ENCODE measurements at regions not wholly inside any gene's neighbourhood (a gene's known extent, or its start where the extent isn't known, plus 50 kb on each side); places are given as distances from the start of the nearest gene placed in this dataset.
"Not testable (repeated sequence)": the region's sequence is repeated elsewhere in the genome, so short reads cannot be mapped to it uniquely, and the experiment has no call there.

DNA sequence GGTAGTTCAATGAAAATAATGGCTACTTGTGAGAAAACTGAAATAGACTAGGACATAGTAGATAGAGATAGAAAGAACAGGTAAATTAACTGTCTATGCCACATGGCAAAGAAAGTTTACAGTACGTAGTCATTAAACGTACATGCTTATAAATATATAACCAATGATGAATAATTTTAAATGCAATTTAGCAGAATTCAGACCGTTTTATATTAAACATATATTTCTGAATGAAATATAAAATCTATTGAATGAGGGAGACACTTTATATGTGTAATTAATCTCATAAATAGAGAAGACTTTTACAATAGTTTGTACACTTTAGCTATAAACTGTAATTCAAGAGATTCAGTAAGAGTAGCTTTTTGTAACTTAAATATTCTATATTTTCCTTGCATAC, 124.4 kb upstream of the VPREB1 start:
- DNase-seq (ENCODE audit: low spot score), result no peak

DNA sequence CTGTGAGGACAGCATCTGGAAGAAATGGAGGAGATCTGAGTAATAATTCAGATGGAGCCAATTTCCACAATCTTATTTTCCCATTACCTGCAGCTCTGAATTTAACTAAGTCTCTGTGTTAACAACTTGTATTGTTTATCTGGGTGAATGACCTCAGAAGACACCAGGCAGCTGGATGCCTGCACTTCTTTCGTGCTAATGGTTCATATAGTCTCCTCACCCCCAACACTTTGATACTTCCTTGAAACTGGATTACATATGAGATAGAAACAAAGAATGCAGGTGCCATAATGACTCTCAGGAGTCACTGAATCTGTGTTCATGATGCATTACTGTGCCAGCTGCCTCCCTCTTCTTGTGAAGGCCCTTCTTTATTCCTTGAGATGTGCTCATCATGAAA, 125.6 kb upstream of the VPREB1 start:
- no peak for DNase-seq (ENCODE audit: low spot score)

DNA sequence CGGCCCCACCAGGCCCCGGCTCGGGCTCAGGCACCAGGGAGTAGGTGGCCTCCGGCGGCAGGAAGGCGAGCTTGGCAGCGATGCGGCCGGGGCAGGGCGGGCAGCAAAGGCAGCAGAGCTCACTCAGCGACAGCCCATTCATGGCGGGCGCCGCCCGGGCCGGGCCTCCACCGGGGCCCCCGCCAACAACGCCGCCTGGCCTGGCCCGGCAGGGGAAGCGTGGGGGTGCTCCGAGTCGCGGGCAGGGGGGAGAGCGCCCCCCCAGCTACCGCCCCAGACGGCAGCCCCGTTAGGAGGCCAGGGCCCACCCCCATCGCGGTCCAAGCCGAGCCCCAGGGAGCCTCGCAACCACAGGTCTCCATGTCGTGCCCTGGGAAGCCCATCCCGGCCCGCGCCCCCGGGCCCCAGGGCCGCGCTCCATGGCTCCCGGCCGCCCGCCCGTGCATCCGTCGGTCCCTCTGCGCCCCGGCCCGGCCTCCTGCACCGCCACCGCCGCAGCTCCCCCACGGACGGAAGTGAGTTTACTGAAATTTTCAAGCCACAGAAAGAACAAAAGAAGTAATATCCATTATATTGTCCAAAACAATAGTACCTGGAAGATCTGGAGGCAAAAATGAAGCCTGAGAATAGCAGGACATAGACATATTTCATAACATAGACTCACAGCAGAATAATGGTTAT, 126.6 kb upstream of the VPREB1 start:
- not testable (repeated sequence) for DNase-seq (ENCODE audit: low spot score)

DNA sequence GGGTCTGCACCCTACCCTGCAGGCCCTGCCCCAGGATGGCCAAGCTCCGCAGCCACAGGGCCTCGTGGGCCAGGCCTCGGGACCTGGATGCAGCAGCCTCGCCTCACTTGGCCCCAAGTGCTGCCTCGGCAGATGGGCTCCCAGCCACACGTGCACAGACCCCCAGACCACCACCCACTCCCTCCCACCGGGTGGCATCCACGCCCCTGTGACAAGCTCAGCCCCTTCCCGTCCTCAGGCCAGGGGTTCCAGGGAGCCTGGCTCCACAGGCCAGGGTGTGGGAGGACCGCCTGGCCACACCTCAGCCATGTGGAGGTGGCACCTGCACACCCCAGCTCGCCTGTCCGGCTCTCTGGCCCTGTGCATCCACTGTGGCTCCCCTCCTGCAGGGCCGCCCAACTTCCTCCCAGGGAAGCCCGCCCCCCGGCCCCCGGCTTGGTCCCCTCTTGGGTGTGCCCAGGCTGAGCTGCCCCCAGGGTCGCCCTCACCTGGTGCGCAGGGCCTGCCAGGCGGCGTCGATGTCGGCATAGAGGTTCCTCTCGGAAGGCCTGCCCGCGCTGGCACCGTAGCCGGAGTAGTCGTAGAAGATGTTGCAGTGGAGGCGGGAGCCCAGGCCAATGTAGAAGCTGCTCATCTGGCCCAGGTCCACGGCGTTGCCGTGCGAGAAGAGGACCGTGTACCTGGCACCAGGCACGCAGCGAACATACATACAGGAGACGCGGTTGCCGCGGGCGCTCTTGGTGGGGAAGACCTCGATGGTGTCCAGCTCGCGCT, 127.4 kb upstream of the VPREB1 start:
- DNase-seq (ENCODE audit: low spot score), result not testable (repeated sequence)

DNA sequence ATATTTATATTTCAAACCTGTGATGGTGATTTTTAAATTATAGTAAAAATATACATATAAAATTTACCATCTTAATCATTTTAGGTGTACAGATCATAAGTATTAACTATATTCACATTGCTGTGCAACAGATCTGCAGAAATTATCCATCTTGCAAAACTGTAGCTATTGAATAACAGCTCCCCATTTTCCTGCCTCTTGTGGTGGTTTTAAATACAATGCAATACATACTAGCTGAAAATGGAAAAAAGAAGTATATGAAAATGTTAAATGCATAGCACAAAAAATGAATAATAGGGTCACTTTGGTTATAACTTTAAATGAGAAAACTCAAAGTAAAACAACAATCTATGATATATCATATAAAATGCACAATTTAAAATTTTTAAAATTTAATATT, 130.9 kb upstream of the VPREB1 start:
- no peak for DNase-seq (ENCODE audit: low spot score)

DNA sequence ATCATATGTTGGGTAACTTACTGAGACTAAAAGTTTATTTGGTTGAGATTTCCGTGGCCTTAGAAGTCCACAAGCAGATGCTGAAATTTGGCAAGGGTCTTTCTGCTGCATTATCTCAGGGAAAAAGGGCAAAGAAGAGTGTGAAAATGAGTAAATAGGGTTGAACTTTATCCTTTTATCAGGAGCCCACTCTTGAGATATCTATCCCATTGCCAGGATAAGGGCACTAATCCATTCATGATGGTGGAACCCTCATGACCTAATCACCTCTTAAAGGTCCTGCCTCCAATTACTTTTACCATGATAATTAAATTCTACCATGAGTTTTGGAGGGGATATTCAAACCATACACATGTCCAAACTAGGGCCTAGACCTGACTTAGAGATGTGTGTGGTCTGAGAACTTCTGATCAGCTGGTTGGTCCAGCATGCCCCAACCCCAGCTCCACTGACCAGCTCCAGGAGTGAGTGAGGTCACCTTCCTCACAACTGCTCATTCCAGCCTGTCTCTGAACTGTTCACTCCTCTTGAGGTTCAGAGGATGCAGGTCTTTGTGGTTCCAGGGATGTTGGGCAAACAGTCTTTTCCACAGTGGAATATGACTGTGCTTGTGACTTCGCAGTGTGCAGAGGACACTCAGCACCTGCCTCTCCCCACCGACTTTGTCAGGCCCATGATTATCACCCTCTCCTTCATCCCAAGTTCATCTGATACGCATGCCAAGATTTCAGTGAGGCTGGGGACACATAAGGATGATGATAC, 130.1 kb upstream of the TOP3B start:
- DNase-seq (ENCODE audit: low spot score), result no peak

DNA sequence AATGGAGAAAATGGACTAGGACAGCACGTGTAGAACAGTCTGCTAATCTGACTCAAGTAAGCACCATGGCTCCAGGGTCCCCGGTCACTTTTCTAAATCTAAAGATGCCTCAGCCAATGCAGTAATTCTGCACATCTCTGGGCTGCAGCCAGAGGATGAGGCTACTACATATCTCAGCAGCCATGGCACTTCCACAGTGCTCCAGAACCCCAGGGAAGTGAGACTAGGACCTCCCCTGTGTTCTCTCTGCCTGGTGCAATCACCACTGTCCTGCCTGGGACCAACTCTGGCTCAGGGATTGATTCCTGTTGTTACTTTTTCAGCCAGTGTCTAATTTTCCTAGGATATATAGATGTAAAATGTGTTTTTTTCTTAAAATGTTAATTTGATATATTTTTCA, 129.4 kb upstream of the TOP3B start:
- no peak for DNase-seq (ENCODE audit: low spot score)

DNA sequence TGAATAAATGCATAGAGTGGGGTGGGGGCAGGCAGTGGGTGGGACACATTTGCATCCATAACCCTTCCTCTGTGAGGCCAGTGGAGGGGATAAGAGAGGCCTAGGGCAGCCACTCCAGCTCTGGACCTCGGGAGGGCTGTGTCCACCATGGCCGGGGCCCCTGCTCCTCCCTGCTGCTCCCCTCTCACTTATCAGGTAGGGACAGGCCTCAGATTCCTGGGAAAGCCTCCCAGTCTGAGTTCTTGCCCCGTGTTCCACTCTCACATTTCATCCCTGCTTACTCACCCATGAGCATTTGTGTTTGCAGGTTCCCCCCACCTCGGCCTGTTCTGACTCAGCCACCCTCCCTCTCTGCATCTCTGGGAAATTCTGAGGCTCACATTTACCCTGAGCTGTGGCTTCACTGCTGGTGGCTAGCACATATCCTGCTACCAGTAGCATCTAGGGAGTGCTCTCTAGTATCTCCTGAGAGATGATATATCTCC, 128.7 kb upstream of the TOP3B start:
- no peak for DNase-seq (ENCODE audit: low spot score)

DNA sequence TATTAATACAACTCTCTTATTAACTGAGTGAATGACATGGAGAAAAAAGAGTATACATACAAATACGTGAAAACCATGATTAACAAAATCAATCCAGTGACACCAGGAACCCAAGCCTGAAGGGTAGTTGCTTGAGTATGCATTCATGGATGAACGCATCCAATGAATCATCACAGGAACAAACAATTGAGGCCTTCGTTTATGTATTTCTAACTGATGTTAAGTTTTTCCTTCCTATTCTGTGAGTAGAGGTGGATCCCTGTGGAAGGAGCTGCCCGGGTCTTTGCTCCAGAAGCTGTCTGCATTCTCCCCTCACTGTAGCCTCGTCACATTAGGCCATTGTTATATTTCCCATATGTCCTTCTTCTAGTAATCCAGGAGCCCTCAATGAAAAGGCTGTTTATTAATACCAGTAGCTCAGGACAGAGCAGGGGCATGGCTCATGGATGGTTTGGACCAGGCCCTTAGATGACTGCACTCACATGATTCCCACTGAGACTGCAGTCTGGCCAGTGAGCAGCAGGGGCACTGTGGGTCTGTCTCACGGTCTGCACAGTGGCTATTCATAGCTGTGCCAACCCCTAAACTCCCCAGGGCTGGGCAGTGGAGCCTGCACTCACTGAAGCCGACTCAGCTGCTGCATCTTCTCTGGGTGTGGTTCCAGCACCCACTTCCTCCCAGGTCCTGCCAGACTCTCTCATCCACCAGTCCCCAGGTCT, 128.1 kb upstream of the TOP3B start:
- peak; percentile 3 for DNase-seq (ENCODE audit: low spot score)

DNA sequence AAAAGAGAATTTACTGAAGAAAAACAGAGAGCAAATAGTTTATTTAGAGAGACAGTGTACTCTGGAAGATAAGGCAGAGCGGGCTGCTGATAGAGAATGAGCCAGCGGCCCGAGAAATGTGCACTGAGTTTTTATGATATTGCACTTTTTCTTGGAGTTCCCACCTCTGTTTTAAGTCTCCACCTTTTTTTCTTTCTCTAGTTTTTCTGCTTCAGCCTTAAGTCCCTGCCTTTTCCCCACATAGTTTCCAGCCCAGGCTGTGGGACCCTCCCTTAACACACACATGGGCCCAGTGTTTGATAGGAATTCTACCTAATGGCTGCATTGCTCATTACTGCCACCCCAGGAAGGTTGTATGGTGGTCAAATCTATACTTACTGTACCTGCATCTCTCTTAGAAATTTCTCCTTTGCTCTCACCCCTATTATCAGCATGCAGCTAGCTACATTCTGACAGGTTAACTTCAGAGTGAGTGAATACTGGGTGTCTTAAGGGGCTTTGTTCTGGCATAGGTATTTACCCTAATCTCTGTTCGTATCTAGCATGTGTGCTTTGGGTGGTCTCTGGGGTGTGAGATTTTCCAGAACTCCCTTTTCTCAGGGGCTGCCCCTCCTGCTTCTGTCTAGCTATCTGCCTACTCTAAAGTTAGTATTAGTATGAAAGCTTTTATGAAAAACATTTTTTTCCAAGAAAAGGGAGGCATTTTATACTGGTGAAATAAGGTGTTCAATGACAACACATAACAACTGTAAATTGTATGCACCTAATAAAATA, 127.3 kb upstream of the TOP3B start:
- DNase-seq (ENCODE audit: low spot score), result no peak

DNA sequence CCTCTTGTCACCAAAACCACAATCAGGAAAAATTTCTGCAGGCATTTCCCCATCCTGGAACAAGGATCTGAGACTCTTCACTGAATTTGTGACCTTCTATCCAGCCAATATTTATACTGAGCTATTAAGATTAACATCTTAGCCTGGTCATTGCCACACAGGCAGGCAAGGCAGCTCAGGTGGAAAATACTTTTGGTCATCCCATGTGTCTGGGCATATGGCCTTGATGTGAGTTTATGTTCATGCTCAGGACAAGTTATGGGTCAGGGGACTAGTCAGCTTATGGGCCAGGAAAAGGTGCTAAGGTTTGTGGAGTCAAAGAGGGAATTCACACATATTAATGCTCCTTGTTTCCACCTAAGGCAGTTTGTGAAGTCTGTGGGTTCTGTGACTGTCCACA, 124.3 kb upstream of the TOP3B start:
- DNase-seq (ENCODE audit: low spot score), result no peak

DNA sequence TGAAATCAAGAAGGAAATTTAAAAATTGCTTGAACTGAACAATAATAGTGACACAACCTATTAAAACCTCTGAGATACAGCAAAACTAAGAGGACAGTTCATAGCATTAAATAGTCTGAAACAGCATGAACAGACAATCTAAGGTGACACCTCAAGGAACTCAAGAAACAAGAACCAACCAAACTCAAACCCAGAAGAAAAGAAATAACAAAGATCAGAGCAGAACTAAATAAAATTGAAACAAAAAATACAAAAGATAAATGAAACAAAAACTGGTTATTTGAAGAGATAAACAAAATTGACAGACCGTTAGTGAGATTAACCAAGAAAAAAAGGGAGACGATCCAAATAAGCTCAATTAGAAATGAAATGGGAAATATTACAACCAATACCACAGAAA, 122.8 kb upstream of the TOP3B start:
- DNase-seq (ENCODE audit: low spot score), result no peak

DNA sequence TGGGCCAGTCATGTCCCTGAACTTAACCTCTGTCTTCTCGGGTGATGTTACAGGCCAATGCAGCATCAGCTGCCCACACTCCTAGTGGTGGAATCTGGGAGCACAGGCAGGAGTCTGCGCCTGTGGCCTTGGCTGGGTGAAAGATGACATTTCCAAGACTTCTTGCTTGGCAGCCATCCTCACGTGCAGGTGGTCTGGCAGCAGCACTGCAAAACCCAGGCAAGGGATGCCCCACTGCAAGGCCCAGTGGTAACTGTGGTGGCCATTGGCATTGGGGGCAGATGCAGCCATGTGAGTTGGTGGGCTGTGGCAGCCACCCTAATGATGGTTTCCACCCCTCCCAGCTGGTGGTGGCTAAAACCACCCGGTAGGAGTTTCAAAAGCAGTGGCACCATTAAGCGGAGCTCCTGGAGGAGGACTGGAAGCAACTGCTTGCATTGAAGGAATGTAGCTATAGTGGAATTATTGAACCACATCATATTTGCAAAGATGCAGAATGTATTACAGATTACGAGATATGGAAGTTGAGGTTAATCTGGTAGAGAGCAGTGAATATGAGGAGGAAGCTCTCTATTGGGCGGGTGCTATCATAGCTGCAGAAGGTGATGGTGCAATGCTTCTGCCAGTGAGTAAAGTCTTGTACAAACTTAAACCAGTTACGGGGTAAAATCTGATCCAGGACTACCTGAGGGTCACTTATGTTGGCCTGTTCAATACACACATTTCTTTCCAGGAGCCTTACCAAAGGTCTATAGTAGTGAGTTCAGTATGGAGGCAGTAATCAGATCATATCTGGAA, 120.7 kb upstream of the TOP3B start:
- DNase-seq (ENCODE audit: low spot score), result no peak

DNA sequence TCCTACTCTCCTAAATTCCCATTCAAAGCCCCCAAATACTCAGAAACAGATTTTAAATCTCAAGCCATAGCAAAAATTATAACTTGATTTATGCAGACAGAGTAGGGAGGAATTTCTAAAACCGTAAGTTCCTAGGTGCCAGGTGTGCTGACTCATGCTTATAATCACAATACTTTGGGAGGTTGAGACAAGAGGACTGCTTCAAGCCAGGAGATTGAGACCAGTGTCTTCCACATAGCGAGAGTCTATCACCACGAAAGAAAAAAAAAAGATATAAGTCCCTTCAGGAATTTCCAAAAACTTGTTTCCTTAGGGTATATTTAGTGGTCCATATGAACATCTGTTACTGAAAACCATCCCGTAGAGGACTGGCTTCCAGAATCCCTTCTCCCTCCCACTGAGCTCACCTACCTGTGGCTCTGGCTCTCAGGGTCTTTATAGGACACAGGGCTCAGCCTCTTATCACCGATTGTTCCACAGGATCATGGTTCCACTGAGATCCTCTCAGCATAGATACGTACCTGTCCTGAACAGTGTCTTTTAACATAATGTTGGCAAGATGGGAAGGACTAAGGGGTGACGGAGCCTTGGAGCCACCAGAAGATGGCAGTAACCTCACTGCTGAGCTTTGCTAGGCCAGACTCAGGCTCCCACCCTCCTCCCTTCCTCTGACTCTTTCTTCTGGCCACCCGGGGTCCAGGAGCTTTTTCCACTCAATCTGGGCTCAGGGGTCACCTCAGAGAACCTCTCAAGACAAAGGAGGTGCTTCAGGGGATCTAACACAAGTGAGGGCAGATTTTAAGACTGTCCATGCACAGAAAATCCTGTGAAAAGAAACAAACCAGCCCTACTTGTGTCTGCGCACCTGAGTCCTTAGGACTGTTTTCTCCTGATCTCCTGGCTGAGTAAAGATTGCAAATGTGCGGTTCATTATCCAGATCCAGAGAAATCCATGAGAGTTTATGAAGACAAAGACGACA, 117.5 kb upstream of the TOP3B start:
- DNase-seq (ENCODE audit: low spot score), result no peak

DNA sequence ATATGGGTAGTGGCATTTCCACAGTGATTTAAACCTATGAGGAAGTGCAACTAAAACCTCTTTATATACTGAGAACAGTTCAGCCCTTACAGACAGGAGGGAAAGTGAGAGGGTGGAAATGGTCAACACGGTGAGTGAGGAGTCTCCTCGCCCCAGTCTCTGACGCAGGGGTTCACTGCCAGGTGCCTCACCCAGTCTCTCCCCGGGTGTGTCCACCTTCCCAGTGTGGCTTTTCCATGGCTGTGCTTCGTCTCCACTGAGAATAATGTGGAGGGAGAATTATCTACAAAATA, 116.6 kb upstream of the TOP3B start:
- DNase-seq (ENCODE audit: low spot score), result no peak

DNA sequence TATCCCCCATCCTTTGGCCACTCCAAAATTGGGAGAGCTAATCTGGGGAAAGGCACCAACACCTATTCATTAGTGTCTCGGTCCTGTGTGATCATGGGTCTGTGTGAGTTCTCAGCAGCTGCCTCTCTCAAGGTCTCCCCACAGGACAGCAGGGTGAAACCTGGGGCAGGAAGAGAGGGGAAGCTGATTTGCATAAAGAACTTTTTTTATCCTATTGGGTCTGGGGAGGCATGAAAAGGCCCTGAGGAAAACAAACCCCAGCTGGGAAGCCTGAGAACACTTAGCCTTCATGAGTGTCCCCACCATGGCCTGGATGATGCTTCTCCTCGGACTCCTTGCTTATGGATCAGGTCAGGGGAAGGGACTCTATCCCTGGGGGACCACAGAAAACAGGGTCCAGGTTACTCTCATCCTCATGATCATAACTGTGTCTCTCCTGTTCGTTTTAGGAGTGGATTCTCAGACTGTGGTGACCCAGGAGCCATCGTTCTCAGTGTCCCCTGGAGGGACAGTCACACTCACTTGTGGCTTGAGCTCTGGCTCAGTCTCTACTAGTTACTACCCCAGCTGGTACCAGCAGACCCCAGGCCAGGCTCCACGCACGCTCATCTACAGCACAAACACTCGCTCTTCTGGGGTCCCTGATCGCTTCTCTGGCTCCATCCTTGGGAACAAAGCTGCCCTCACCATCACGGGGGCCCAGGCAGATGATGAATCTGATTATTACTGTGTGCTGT, 116.0 kb upstream of the TOP3B start:
- DNase-seq (ENCODE audit: low spot score), result no peak

DNA sequence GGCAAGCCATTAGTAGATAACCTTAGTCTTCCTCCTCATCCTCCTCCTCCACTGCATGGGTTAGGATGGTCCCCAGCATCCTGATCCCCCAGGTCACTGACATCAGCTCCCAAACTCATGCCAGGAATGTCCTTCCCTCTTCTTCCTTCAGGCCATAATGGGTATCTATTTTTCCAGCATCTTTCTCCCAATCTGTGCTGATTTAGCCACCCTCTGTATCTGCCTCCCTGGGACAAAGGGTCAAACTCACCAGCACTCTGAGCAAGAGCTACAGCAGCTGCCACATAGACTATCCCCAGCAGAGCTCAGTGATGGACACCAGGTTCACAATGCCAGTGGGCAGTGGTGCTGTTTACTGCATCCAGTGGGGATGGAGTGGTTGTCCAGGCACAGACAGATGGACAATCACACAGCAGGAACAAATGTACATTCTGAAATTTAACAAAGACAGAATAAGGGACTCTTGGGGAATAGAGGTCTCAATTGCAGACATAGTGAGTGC, 115.2 kb upstream of the TOP3B start:
- DNase-seq (ENCODE audit: low spot score), result no peak

DNA sequence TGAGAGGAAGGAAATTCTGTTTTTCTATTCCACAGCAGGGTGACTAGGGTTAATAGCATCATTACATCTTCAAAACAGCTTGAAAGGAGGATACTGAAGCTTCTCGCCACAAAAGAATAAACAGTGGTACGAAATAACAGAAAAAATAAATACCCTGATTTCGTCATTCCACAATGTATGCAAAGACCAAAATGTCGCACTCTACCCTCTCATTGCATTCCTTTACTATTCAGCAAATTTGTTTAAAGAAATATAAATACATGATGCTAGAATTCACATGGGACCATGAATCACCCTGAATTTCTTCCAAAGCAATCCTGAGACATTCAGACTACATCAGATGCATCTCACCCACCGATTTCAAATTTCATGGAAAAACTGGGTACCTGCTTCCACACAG, 112.3 kb upstream of the TOP3B start:
- DNase-seq (ENCODE audit: low spot score), result no peak

DNA sequence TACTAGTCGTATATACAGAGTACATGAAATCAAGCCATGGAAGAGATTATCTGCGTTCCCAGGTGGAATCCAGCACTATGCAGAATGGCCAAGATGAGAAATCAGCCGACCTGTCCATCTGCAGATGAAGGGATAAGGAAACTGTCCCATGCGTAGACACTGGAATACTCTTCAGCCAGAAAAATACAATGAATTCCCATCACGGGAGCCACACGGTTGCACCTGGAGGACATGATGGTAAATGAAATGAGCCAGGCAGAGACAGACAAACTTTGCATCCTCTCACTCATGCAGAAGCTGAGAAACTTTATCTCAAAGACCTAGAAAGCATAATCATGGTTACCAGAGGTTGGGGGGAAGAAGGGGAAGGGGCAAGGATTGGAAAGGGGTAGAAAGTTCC, 111.9 kb upstream of the TOP3B start:
- DNase-seq (ENCODE audit: low spot score), result no peak

Measured in CD4-positive, alpha-beta T cell treated with Interleukin-6 at 100 ng/mL for 8 hours (primary cell).